ENCODE measurements at regions not wholly inside any gene's neighbourhood (a gene's known extent, or its start where the extent isn't known, plus 50 kb on each side); places are given as distances from the start of the nearest gene placed in this dataset.

DNA sequence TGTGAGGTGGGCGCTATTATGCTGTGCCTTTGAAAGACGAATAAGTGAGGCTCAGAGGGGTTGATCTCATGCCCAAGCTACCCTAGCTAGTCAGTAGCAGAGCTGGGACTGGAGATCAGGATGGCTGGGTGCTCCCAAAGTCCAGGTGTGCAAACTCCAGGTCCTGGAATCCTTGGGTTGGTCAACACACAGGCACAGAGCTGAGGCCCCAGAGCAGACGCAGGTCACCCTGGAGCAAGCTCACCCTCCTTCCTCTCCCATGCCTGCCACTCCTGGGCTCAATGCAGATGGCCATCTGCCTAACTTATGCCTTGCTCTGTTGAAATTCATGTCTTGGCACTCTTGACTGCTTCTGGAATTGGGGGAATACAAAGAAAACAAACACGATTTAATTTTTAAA is 587.2 kb downstream of the PTPRU start:
- no peaks in the 10 kb centered on the region for H4K20me1 ChIP-seq (ENCODE audit: control insufficient read depth, insufficient read depth, low read depth, low read length)

DNA sequence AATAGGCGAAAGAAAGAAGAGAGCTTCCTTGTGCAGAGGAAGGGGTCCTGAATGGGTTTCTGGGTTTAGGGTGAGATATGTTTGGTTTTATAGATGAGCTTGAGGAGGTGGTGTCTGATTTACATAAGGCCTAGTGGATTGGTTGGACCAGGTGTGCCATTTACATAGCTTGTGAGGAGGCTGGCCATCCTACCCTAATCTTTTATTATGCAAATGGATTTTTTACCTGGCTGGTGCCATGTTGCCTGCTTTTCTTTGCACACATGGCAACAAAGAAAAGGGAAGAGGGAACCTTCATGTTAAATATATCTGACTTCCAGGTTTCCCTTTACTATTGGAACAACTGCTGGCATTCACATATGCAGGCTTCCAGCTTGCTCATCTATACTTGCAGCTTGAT is 585.3 kb downstream of the PTPRU start:
- Histone ChIP-seq H4K20me1 (ENCODE audit: control insufficient read depth, insufficient read depth, low read depth, low read length) (no peaks in the 10 kb centered on the region), H3K27ac (ENCODE audit: low read depth, low read length) (no peak overlapping the region), H3K9me3 (ENCODE audit: control insufficient read depth, insufficient read depth, low read length) (peaks cover 9% of the 10 kb centered on the region; the same call in 1 of the 2 replicates), H3K36me3 (ENCODE audit: control insufficient read depth, low read length) (no peaks in the 10 kb centered on the region), H3K4me2 (ENCODE audit: low read length) (no peak overlapping the region), H3K9me2 (replicated peaks; ENCODE audit: control insufficient read depth, low read length) (no peaks in the 10 kb centered on the region), H3K4me3 (ENCODE audit: low read length) (no peak overlapping the region), H3F3A (ENCODE audit: control insufficient read depth, insufficient read depth) (no peaks in the 10 kb centered on the region), H3K79me2 (ENCODE audit: control insufficient read depth, low read length) (no peaks in the 10 kb centered on the region), H3K27me3 (ENCODE audit: control insufficient read depth, low read length) (peaks cover 9% of the 10 kb centered on the region), H3K4me1 (ENCODE audit: control insufficient read depth, low read length) (no peaks in the 10 kb centered on the region)
- TF ChIP-seq, protein P1, sequence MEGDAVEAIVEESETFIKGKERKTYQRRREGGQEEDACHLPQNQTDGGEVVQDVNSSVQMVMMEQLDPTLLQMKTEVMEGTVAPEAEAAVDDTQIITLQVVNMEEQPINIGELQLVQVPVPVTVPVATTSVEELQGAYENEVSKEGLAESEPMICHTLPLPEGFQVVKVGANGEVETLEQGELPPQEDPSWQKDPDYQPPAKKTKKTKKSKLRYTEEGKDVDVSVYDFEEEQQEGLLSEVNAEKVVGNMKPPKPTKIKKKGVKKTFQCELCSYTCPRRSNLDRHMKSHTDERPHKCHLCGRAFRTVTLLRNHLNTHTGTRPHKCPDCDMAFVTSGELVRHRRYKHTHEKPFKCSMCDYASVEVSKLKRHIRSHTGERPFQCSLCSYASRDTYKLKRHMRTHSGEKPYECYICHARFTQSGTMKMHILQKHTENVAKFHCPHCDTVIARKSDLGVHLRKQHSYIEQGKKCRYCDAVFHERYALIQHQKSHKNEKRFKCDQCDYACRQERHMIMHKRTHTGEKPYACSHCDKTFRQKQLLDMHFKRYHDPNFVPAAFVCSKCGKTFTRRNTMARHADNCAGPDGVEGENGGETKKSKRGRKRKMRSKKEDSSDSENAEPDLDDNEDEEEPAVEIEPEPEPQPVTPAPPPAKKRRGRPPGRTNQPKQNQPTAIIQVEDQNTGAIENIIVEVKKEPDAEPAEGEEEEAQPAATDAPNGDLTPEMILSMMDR (IDR thresholded peaks at IDR 0.05; ENCODE audit: low read depth, low read length, poor library complexity, severe bottlenecking): no peak
- TF ChIP-seq EZH2phosphoT487 (IDR thresholded peaks at IDR 0.05; ENCODE audit: borderline replicate concordance, low read length): no peak

More for the DNA sequence above, 587.2 kb downstream of the PTPRU start:
- Histone ChIP-seq H3F3A (ENCODE audit: control insufficient read depth, insufficient read depth) (no peaks in the 10 kb centered on the region), H3K27ac (ENCODE audit: low read depth, low read length) (no peak overlapping the region), H3K9me2 (replicated peaks; ENCODE audit: control insufficient read depth, low read length) (no peaks in the 10 kb centered on the region), H3K4me1 (ENCODE audit: control insufficient read depth, low read length) (no peaks in the 10 kb centered on the region), H3K79me2 (ENCODE audit: control insufficient read depth, low read length) (no peaks in the 10 kb centered on the region), H3K27me3 (ENCODE audit: control insufficient read depth, low read length) (peaks cover 4% of the 10 kb centered on the region; the same call in 1 of the 2 replicates), H3K36me3 (ENCODE audit: control insufficient read depth, low read length) (no peaks in the 10 kb centered on the region), H3K9me3 (ENCODE audit: control insufficient read depth, insufficient read depth, low read length) (peaks cover 9% of the 10 kb centered on the region; the same call in 1 of the 2 replicates), H3K4me2 (ENCODE audit: low read length) (no peak overlapping the region), H3K4me3 (ENCODE audit: low read length) (no peak overlapping the region)
- TF ChIP-seq, protein P1 (IDR thresholded peaks at IDR 0.05; ENCODE audit: low read depth, low read length, poor library complexity, severe bottlenecking): no peak
- TF ChIP-seq EZH2phosphoT487 (IDR thresholded peaks at IDR 0.05; ENCODE audit: borderline replicate concordance, low read length): no peak

DNA sequence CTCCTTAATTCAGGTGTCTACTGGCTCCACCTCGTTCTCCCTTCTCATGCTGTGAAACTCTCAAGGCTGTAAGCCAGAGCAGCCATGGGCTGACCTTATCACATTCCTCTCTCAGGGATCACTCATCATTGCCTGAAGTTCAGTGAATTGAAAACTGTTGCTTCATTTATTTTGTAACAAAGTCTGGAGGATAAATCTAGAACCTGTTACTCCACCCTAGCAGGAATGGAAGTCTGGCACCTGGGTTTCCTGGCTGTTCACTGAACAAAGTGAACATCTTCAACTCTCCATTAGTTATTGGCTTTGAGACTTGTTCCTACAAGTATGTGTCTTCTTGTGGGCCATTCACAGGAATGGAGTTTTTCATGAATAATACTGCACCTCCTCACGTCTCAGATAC is 584.1 kb downstream of the PTPRU start:
- H3K27ac ChIP-seq (ENCODE audit: low read depth, low read length): no peak overlapping the region
- TF ChIP-seq, protein P1 (IDR thresholded peaks at IDR 0.05; ENCODE audit: low read depth, low read length, poor library complexity, severe bottlenecking): no peak
- TF ChIP-seq EZH2phosphoT487 (IDR thresholded peaks at IDR 0.05; ENCODE audit: borderline replicate concordance, low read length): no peak
- H3F3A ChIP-seq (ENCODE audit: control insufficient read depth, insufficient read depth): no peaks in the 10 kb centered on the region
- no peak overlapping the region for H3K4me3 ChIP-seq (ENCODE audit: low read length)
- no peaks in the 10 kb centered on the region for H3K4me1 ChIP-seq (ENCODE audit: control insufficient read depth, low read length)
- no peaks in the 10 kb centered on the region for H3K36me3 ChIP-seq (ENCODE audit: control insufficient read depth, low read length)
- no peak overlapping the region for H3K4me2 ChIP-seq (ENCODE audit: low read length)
- peaks cover 5% of the 10 kb centered on the region; the same call in 1 of the 2 replicates for H3K9me3 ChIP-seq (ENCODE audit: control insufficient read depth, insufficient read depth, low read length)
- no peaks in the 10 kb centered on the region for H3K9me2 ChIP-seq (replicated peaks; ENCODE audit: control insufficient read depth, low read length)
- H4K20me1 ChIP-seq (ENCODE audit: control insufficient read depth, insufficient read depth, low read depth, low read length): no peaks in the 10 kb centered on the region
- no peaks in the 10 kb centered on the region for H3K79me2 ChIP-seq (ENCODE audit: control insufficient read depth, low read length)
- H3K27me3 ChIP-seq (ENCODE audit: control insufficient read depth, low read length): peaks cover 11% of the 10 kb centered on the region
